HEK293T (cell line): ENCODE measurements at regions not wholly inside any gene's neighbourhood (a gene's known extent, or its start where the extent isn't known, plus 50 kb on each side); places are given as distances from the start of the nearest gene placed in this dataset.

ENCODE experiments used
- CTCF ChIA-PET: fragments of 350-600 bp; formaldehyde crosslinking; extraction: SDS; loops from one replicate; lab custom pipeline; 2021; ENCODE audit warnings: antibody characterized with exemption, inconsistent platforms; lab: Yijun Ruan, JAX
- POLR2A ChIA-PET: fragments of 350-600 bp; formaldehyde crosslinking; extraction: SDS; loops from one replicate; lab custom pipeline; 2020; ENCODE audit warnings: antibody characterized with exemption, inconsistent platforms; lab: Yijun Ruan, JAX
- DNase-seq: peaks from one replicate; pipeline ENCODE4 v3.0.0; 2012; ENCODE audit warnings: mixed read lengths; ENCODE audit errors: extremely low spot score
- ARNT ChIP-seq: fragments of 450-650 bp; IDR thresholded peaks from 2 replicates; pipeline ENCODE4 v1.6.1; 2017; ENCODE audit warnings: mild to moderate bottlenecking
- BHLHE40 ChIP-seq: fragments of 450-650 bp; IDR thresholded peaks from 2 replicates; pipeline ENCODE4 v1.6.1; 2016; ENCODE audit warnings: mild to moderate bottlenecking, moderate library complexity, borderline replicate concordance
- CTBP1 ChIP-seq: fragments of 450-650 bp; IDR thresholded peaks from 2 replicates; pipeline ENCODE4 v1.6.1; 2016; ENCODE audit warnings: borderline replicate concordance
- ELF4 ChIP-seq: fragments of 450-650 bp; IDR thresholded peaks from 2 replicates; pipeline ENCODE4 v1.6.1; 2017; ENCODE audit warnings: antibody characterized with exemption
- FOXA1 ChIP-seq: fragments of 450-650 bp; IDR thresholded peaks from 2 replicates; pipeline ENCODE4 v1.6.1; 2016; ENCODE audit warnings: mild to moderate bottlenecking
- FOXK2 ChIP-seq: fragments of 450-650 bp; IDR thresholded peaks from 2 replicates; pipeline ENCODE4 v1.6.1; 2016; ENCODE audit warnings: mild to moderate bottlenecking
- FOXM1 ChIP-seq: fragments of 450-650 bp; IDR thresholded peaks from 2 replicates; pipeline ENCODE4 v1.6.1; 2017; ENCODE audit warnings: mild to moderate bottlenecking, borderline replicate concordance
- HDGF ChIP-seq: fragments of 450-650 bp; IDR thresholded peaks from 2 replicates; pipeline ENCODE4 v1.6.1; 2017; ENCODE audit warnings: antibody characterized with exemption, borderline replicate concordance
- L3MBTL2 ChIP-seq: fragments of 450-650 bp; conservative IDR thresholded peaks from 2 replicates; pipeline ENCODE4 v1.6.1; 2016; ENCODE audit warnings: mild to moderate bottlenecking
- LEF1 ChIP-seq: fragments of 450-650 bp; IDR thresholded peaks from 2 replicates; pipeline ENCODE4 v1.6.1; 2017; ENCODE audit warnings: mild to moderate bottlenecking, borderline replicate concordance
- NFRKB ChIP-seq: fragments of 450-650 bp; IDR thresholded peaks from 2 replicates; pipeline ENCODE4 v1.6.1; 2016; ENCODE audit warnings: mild to moderate bottlenecking, moderate library complexity
- PKNOX1 ChIP-seq: fragments of 450-650 bp; IDR thresholded peaks from 2 replicates; pipeline ENCODE4 v1.6.1; 2016
- SP1 ChIP-seq: fragments of 450-650 bp; IDR thresholded peaks from 2 replicates; pipeline ENCODE4 v1.6.1; 2017
- SUZ12 ChIP-seq: fragments of 450-650 bp; IDR thresholded peaks from 2 replicates; pipeline ENCODE4 v1.6.1; 2016; ENCODE audit warnings: mild to moderate bottlenecking
- TARDBP ChIP-seq: fragments of 450-650 bp; IDR thresholded peaks from 2 replicates; pipeline ENCODE4 v1.6.1; 2016
- ZNF384 ChIP-seq: fragments of 450-650 bp; IDR thresholded peaks from 2 replicates; pipeline ENCODE4 v1.6.1; 2016

GRCh38 chr9:3576328-3576727, 50.5 kb upstream of the RFX3 start:
- POLR2A ChIA-PET, result interaction anchor here (0.7 kb wide), 1 partner anchor 50 kb away, joined by 3 read pairs; no protein-coding TSS in a partner anchor
- CTCF ChIA-PET, result no interaction called here
- DNase-seq, result no peak
- TF ChIP-seq FOXM1, result no peak
- no peak for TF ChIP-seq SUZ12
- TF ChIP-seq TARDBP, result no peak
- no peak for TF ChIP-seq ELF4
- TF ChIP-seq PKNOX1, result no peak
- TF ChIP-seq L3MBTL2, result no peak
- TF ChIP-seq ZNF384, result no peak
- no peak for TF ChIP-seq FOXK2
- TF ChIP-seq FOXA1, result no peak
- no peak for TF ChIP-seq NFRKB
- no peak for TF ChIP-seq LEF1
- TF ChIP-seq CTBP1, result no peak

GRCh38 chr9:3575821-3576220, 50.0 kb upstream of the RFX3 start:
- CTCF ChIA-PET, result no interaction called here
- TF ChIP-seq PKNOX1 (no peak), FOXK2 (no peak), CTBP1 (no peak), ELF4 (no peak), BHLHE40 (no peak), ARNT (no peak), FOXA1 (no peak), SP1 (no peak), TARDBP (no peak), SUZ12 (no peak), HDGF (no peak), NFRKB (no peak), ZNF384 (no peak), FOXM1 (no peak)
- POLR2A ChIA-PET, result no interaction called here
- no peak for DNase-seq
